A549 (cell line): ENCODE measurements at regions not wholly inside any gene's neighbourhood (a gene's known extent, or its start where the extent isn't known, plus 50 kb on each side); places are given as distances from the start of the nearest gene placed in this dataset.
"Not testable (repeated sequence)": the region's sequence is repeated elsewhere in the genome, so short reads cannot be mapped to it uniquely, and the experiment has no call there.

Source experiments
- ATAC-seq, 2 experiments: fragments of 200-7000 bp in 1 of 2; fragments of >200 bp in 1 of 2; cut with Nextera tagmentation in 1 of 2; cut with Tn5 transposase in 1 of 2; 3 replicates each; pipeline versions ENCODE4 v1.8.0 to v1.9.1; 2018 to 2020; ENCODE audit warnings: mild to moderate bottlenecking in 1 of 2, moderate library complexity in 1 of 2
- CTCF ChIA-PET: fragments of 300-600 bp; sonication (Branson Sonifier 250); formaldehyde crosslinking; extraction: SDS; loops from one replicate; lab custom pipeline; 2021; ENCODE audit warnings: antibody characterized with exemption, inconsistent platforms; lab: Yijun Ruan, JAX
- POLR2A ChIA-PET: fragments of 350-600 bp; formaldehyde crosslinking; extraction: SDS; loops from one replicate; lab custom pipeline; 2021; ENCODE audit warnings: antibody characterized with exemption, inconsistent platforms; lab: Yijun Ruan, JAX
- DNase-seq, 2 experiments: peaks; one replicate each; pipeline versions ENCODE4 v3.0.0 to v3.0.0-alpha.2; 2011 to 2016; ENCODE audit warnings: low read depth in 1 of 2, low spot score in 1 of 2
- FAIRE-seq: peaks from 2 replicates; lab custom pipeline; 2011; peaks lifted over from hg19 to GRCh38; lab: Jason Lieb, UNC
- H3K27ac ChIP-seq, 2 experiments: fragments of >200 bp; sonication (Bioruptor Twin); formaldehyde crosslinking; 3 replicates each; pipeline ENCODE4 v1.5.1; 2016 to 2017
- H3K4me1 ChIP-seq: fragments of >200 bp; sonication (Bioruptor Twin); formaldehyde crosslinking; 3 replicates; pipeline ENCODE4 v1.6.1; 2016
- H3K4me2 ChIP-seq: fragments of >200 bp; sonication (Bioruptor Twin); formaldehyde crosslinking; 3 replicates; pipeline ENCODE4 v1.6.1; 2016
- H3K4me3 ChIP-seq: fragments of >200 bp; sonication (Bioruptor Twin); formaldehyde crosslinking; 3 replicates; pipeline ENCODE4 v1.5.1; 2016
- H3K9me3 ChIP-seq: fragments of >200 bp; sonication (Bioruptor Twin); formaldehyde crosslinking; 3 replicates; pipeline ENCODE4 v1.6.1; 2016
- BHLHE40 ChIP-seq: IDR thresholded peaks from 2 replicates; pipeline ENCODE4 v1.6.1; 2012; ENCODE audit warnings: low read depth, low read length, inconsistent platforms
- CBX2 ChIP-seq: fragments of 200-600 bp; sonication (generic); IDR thresholded peaks from 2 replicates; pipeline ENCODE4 v1.6.1; 2016; ENCODE audit warnings: low read depth, mild to moderate bottlenecking, borderline replicate concordance
- E2F6 ChIP-seq: IDR thresholded peaks from 2 replicates; pipeline ENCODE4 v1.6.1; 2012; ENCODE audit warnings: low read depth, borderline replicate concordance
- EHMT2 ChIP-seq: fragments of 200-600 bp; sonication (generic); IDR thresholded peaks from 2 replicates; pipeline ENCODE4 v1.6.1; 2016; ENCODE audit warnings: antibody characterized with exemption, low read depth, mild to moderate bottlenecking, moderate library complexity
- ELK1 ChIP-seq: fragments of 150-350 bp; IDR thresholded peaks from 2 replicates; pipeline ENCODE4 v1.6.1; 2014; ENCODE audit warnings: low read depth, mild to moderate bottlenecking, low read length
- FOSB ChIP-seq: fragments of 250-450 bp; sonication (Bioruptor Pico); IDR thresholded peaks from 2 replicates; pipeline ENCODE4 v1.5.0; 2020; ENCODE audit warnings: mild to moderate bottlenecking, moderate library complexity
- FOSL2 ChIP-seq, 2 experiments: fragments of 450-650 bp in 1 of 2; fragments of >200 bp in 1 of 2; sonication (Bioruptor Twin) in 1 of 2; formaldehyde crosslinking; IDR thresholded peaks; 2 replicates each; pipeline versions ENCODE4 v1.5.0 to v1.6.1; 2016 to 2020; ENCODE audit warnings: mild to moderate bottlenecking in 1 of 2, moderate library complexity in 1 of 2
- HEYL ChIP-seq: fragments of 250-450 bp; sonication (Bioruptor Pico); IDR thresholded peaks from 2 replicates; pipeline ENCODE4 v1.8.0; 2021; ENCODE audit warnings: mild to moderate bottlenecking, moderate library complexity
- HOXA7 ChIP-seq: fragments of 250-450 bp; sonication (Bioruptor Pico); IDR thresholded peaks from 2 replicates; pipeline ENCODE4 v1.5.0; 2020; ENCODE audit warnings: mild to moderate bottlenecking, moderate library complexity
- JUNB ChIP-seq: fragments of >200 bp; sonication (Bioruptor Twin); formaldehyde crosslinking; IDR thresholded peaks from 2 replicates; pipeline ENCODE4 v1.6.1; 2016
- MAFK ChIP-seq: fragments of 450-650 bp; IDR thresholded peaks from 2 replicates; pipeline ENCODE4 v1.6.1; 2014; ENCODE audit not compliant: partially characterized antibody
- NR3C1 ChIP-seq: fragments of >200 bp; sonication (Bioruptor Twin); formaldehyde crosslinking; IDR thresholded peaks from 3 replicates; pipeline ENCODE4 v1.6.1; 2017
- POLR2AphosphoS2 ChIP-seq: conservative IDR thresholded peaks from 2 replicates; pipeline ENCODE4 v1.6.1; 2012; ENCODE audit warnings: low read length, improper control_type of control experiment, inconsistent platforms
- RARB ChIP-seq: fragments of 250-450 bp; sonication (Bioruptor Pico); IDR thresholded peaks from 2 replicates; pipeline ENCODE4 v1.8.0; 2021; ENCODE audit warnings: mild to moderate bottlenecking, moderate library complexity
- RFX5 ChIP-seq: fragments of 450-650 bp; IDR thresholded peaks from 2 replicates; pipeline ENCODE4 v1.7.1; 2014; ENCODE audit warnings: antibody characterized with exemption, mild to moderate bottlenecking, moderate library complexity
- RNF2 ChIP-seq: fragments of 200-600 bp; sonication (generic); IDR thresholded peaks from 2 replicates; pipeline ENCODE4 v1.6.1; 2016; ENCODE audit warnings: low read depth, mild to moderate bottlenecking, antibody characterized with exemption, moderate library complexity, borderline replicate concordance
- ZFP36 ChIP-seq: fragments of 450-650 bp; IDR thresholded peaks from 2 replicates; pipeline ENCODE4 v1.6.1; 2014; ENCODE audit warnings: borderline replicate concordance; ENCODE audit not compliant: partially characterized antibody
- WGBS: methylation state at CpG from one replicate; pipeline ENCODE4 v1.1.6; 2017; ENCODE audit errors: missing lambda C conversion rate; 5-methylcytosine and 5-hydroxymethylcytosine counted together
- TF ChIP-seq, protein P1 (sequence below): fragments of >200 bp; sonication (Bioruptor Twin); formaldehyde crosslinking; IDR thresholded peaks from 2 replicates; pipeline ENCODE4 v1.6.1; 2016
- TF ChIP-seq, protein P2 (sequence below): fragments of >200 bp; sonication (Bioruptor Twin); formaldehyde crosslinking; IDR thresholded peaks from 3 replicates; pipeline ENCODE4 v1.5.1; 2016
- TF ChIP-seq, protein P3 (sequence below): fragments of 450-650 bp; IDR thresholded peaks from 2 replicates; pipeline ENCODE4 v1.6.1; 2014; ENCODE audit warnings: antibody characterized with exemption
- TF ChIP-seq, protein P4 (sequence below): fragments of 250-450 bp; sonication (Bioruptor Pico); IDR thresholded peaks from 2 replicates; pipeline ENCODE4 v1.5.0; 2021; ENCODE audit warnings: mild to moderate bottlenecking, moderate library complexity, borderline replicate concordance

- no peak for ATAC-seq
- POLR2A ChIA-PET, result no interaction called here
- no peak overlapping the region for H3K27ac ChIP-seq
- CTCF ChIA-PET, result no interaction called here
- H3K4me3 ChIP-seq, result no peak overlapping the region
- H3K4me1 ChIP-seq, result no peaks in the 10 kb centered on the region
- no peak overlapping the region for H3K4me2 ChIP-seq
- no peak for DNase-seq
- H3K9me3 ChIP-seq, result peaks cover 10% of the 10 kb centered on the region; the same call in 1 of the 3 replicates
- TF ChIP-seq JUNB, result no peak
- no peak for TF ChIP-seq RARB (CRISPR knock-in tag)
- TF ChIP-seq NR3C1, result no peak
- TF ChIP-seq CBX2, result no peak
- no peak for TF ChIP-seq FOSL2 (IDR thresholded peaks at IDR 0.05)
- TF ChIP-seq FOSL2 (CRISPR knock-in tag; IDR thresholded peaks at IDR 0.05), result no peak
- TF ChIP-seq E2F6, result no peak
- no peak for TF ChIP-seq MAFK
- no peak for TF ChIP-seq RNF2
- TF ChIP-seq POLR2AphosphoS2, result no peak
- TF ChIP-seq, protein P1, sequence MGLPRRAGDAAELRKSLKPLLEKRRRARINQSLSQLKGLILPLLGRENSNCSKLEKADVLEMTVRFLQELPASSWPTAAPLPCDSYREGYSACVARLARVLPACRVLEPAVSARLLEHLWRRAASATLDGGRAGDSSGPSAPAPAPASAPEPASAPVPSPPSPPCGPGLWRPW, result no peak
- TF ChIP-seq, protein P2, sequence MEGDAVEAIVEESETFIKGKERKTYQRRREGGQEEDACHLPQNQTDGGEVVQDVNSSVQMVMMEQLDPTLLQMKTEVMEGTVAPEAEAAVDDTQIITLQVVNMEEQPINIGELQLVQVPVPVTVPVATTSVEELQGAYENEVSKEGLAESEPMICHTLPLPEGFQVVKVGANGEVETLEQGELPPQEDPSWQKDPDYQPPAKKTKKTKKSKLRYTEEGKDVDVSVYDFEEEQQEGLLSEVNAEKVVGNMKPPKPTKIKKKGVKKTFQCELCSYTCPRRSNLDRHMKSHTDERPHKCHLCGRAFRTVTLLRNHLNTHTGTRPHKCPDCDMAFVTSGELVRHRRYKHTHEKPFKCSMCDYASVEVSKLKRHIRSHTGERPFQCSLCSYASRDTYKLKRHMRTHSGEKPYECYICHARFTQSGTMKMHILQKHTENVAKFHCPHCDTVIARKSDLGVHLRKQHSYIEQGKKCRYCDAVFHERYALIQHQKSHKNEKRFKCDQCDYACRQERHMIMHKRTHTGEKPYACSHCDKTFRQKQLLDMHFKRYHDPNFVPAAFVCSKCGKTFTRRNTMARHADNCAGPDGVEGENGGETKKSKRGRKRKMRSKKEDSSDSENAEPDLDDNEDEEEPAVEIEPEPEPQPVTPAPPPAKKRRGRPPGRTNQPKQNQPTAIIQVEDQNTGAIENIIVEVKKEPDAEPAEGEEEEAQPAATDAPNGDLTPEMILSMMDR, result no peak
- TF ChIP-seq FOSB (CRISPR knock-in tag), result no peak
- TF ChIP-seq RFX5, result no peak
- TF ChIP-seq, protein P3, sequence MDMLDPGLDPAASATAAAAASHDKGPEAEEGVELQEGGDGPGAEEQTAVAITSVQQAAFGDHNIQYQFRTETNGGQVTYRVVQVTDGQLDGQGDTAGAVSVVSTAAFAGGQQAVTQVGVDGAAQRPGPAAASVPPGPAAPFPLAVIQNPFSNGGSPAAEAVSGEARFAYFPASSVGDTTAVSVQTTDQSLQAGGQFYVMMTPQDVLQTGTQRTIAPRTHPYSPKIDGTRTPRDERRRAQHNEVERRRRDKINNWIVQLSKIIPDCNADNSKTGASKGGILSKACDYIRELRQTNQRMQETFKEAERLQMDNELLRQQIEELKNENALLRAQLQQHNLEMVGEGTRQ, result no peak
- TF ChIP-seq, all 56 proteins: peak for 0
- 24% methylated on average over 2 of the region's 2 CpGs for WGBS
- FAIRE-seq, result no peak
These were observed 284.0 kb upstream of the PMFBP1 start for GRCh38 chr16:72455743-72456659.

- DNase-seq, ATAC-seq, POLR2A ChIA-PET, H3K4me3 ChIP-seq, H3K4me2 ChIP-seq, H3K27ac ChIP-seq, H3K4me1 ChIP-seq, FAIRE-seq: not testable (repeated sequence)
- CTCF ChIA-PET, result interaction anchor here (1.2 to 1.4 kb wide), 2 partner anchors 13 to 73 kb away, joined by 3 to 4 read pairs; no protein-coding TSS in a partner anchor
- peaks cover 10% of the 10 kb centered on the region; the same call in 1 of the 3 replicates for H3K9me3 ChIP-seq
- 90% methylated on average over 9 of the region's 9 CpGs for WGBS
These were observed 281.9 kb upstream of the PMFBP1 start for GRCh38 chr16:72453856-72454255.

- DNase-seq (no peak), ATAC-seq (no peak), FAIRE-seq (no peak)
- 20% methylated on average over 1 of the region's 1 CpG for WGBS
- Histone ChIP-seq H3K4me1 (no peaks in the 10 kb centered on the region), H3K27ac (no peak overlapping the region), H3K9me3 (peaks cover 8% of the 10 kb centered on the region; the same call in 2 of the 3 replicates), H3K4me3 (no peak overlapping the region), H3K4me2 (no peak overlapping the region)
- CTCF ChIA-PET, result interaction anchor here (0.6 kb wide), 1 partner anchor 288 kb away, joined by 3 read pairs; no protein-coding TSS in a partner anchor
- POLR2A ChIA-PET, result no interaction called here
- TF ChIP-seq HEYL (CRISPR knock-in tag), result no peak
- no peak for TF ChIP-seq JUNB
- TF ChIP-seq FOSB (CRISPR knock-in tag), result no peak
- TF ChIP-seq, protein P2, result no peak
- TF ChIP-seq, protein P4, sequence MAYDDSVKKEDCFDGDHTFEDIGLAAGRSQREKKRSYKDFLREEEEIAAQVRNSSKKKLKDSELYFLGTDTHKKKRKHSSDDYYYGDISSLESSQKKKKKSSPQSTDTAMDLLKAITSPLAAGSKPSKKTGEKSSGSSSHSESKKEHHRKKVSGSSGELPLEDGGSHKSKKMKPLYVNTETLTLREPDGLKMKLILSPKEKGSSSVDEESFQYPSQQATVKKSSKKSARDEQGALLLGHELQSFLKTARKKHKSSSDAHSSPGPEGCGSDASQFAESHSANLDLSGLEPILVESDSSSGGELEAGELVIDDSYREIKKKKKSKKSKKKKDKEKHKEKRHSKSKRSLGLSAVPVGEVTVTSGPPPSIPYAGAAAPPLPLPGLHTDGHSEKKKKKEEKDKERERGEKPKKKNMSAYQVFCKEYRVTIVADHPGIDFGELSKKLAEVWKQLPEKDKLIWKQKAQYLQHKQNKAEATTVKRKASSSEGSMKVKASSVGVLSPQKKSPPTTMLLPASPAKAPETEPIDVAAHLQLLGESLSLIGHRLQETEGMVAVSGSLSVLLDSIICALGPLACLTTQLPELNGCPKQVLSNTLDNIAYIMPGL (CRISPR knock-in tag), result no peak
- no peak for TF ChIP-seq EHMT2
- no peak for TF ChIP-seq ZFP36
- TF ChIP-seq HOXA7 (CRISPR knock-in tag), result no peak
- no peak for TF ChIP-seq ELK1
- no peak for TF ChIP-seq POLR2AphosphoS2
- TF ChIP-seq BHLHE40, result no peak
These were observed 272.7 kb upstream of the PMFBP1 start for GRCh38 chr16:72444696-72445095.
